Hematopoietic multipotent progenitor cell treated with erythropoietin and hydrocortisone succinate and interleukin-3 and kit ligand, for 15 days (in vitro differentiated cells): ENCODE measurements at regions not wholly inside any gene's neighbourhood (a gene's known extent, or its start where the extent isn't known, plus 50 kb on each side); places are given as distances from the start of the nearest gene placed in this dataset.
"Not testable (repeated sequence)": the region's sequence is repeated elsewhere in the genome, so short reads cannot be mapped to it uniquely, and the experiment has no call there.

Source experiments
- DNase-seq: peaks from one replicate; pipeline ENCODE4 v3.0.0-alpha.2; 2015; ENCODE audit warnings: low spot score

- peak; percentile 56 for DNase-seq
These were observed 62.6 kb upstream of the CDR2 start for GRCh38 chr16:22436823-22437652.

DNA sequence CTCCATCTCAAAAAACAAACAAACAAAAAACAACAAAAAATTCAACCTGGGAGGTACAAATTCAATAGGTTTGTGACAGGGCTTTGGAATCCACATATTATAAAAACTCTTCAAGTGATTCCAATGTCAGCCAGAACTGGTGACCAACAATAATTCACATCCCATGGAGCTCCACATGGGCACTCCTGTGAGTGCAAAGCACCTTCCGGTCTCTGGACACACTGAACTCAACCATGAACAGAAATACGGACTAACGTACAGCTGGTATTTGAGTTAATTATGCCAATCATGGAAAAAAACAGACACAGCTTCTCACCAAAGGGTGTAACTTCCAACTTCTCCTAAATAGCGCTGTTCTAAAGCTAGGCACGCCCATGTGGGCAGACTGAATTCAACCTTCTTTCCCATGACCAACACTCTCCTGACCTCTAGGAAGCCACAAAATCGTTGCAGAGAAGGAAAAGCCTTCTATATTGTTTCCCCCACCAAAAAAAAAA, 62.0 kb upstream of the CDR2 start:
- DNase-seq: not testable (repeated sequence)

- not testable (repeated sequence) for DNase-seq
These were observed 56.9 kb upstream of the CDR2 start for GRCh38 chr16:22431314-22431713.

GRCh38 chr16:22428654-22429053, 54.2 kb upstream of the CDR2 start:
- no peak for DNase-seq

- no peak for DNase-seq
These were observed 53.1 kb upstream of the CDR2 start for GRCh38 chr16:22427556-22427955.

DNA sequence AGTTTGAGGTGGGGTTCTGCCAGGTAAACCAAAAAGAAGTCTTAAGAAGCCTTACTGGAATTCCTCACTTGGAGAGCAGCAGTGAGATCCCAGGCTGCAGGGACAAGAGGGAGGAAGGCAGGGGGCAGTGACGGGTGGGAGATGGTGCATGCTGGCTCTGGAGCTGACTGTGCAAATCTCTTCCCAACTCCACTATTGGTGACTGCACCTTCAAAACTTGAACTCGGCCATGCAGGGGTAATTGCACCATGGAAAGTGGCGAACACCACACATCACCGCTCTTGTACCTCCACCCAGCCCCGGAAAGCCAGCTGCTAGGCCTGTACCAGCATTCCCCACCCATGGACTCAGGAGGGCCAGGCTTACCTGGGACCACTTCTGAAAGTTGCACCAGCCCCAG, 51.4 kb upstream of the CDR2 start:
- DNase-seq: no peak

- no peak for DNase-seq
These were observed 50.8 kb upstream of the CDR2 start for GRCh38 chr16:22425036-22425801.

DNA sequence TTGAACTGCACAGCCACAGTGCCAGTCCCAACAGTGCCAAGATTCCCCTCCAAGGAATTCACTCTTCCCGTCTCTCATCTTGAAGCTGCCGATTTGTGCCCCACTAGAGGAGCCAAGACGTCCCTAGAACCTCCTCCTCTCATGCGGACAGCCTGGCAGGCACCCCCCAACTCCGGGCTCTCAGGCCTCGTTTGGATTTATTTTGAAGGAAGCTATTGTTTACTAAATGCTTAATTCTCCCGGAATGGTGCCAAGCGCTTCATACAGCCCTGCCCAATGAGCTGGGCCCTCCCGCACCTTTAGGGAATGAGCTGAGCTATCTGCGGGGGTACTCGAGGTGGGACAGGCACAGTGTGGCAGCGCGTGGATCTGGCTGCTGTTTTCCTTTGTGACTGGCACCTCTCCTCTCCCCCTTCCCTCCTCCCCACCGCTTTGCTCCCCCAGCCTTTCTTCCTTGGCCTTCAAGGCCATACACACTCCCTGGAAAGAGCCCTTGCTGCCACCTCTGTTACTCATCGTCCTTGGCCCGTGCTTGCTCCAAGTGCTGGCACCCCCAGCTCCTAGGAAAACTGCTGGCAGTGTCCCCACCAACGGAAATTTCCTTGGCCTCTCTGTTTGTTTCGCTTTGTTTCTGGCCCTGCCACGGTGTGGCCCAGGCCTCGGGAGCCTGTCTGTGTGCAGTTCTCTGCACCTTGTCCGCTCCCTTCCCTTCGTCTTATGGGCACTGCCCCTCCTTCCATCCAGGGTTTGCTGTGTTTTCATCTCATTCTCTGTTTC, 49.9 kb upstream of the CDR2 start:
- no peak for DNase-seq
